BE2C (cell line): ENCODE measurements at regions not wholly inside any gene's neighbourhood (a gene's known extent, or its start where the extent isn't known, plus 50 kb on each side); places are given as distances from the start of the nearest gene placed in this dataset.

Source experiments
- DNase-seq: peaks from one replicate; pipeline ENCODE4 v3.0.0-alpha.2; 2020
- H3K27me3 ChIP-seq: fragments of 250-450 bp; sonication (Bioruptor Pico); 2 replicates; pipeline ENCODE4 v1.5.1; 2020; ENCODE audit warnings: mild to moderate bottlenecking
- H3K36me3 ChIP-seq: fragments of 250-450 bp; sonication (Bioruptor Pico); 2 replicates; pipeline ENCODE4 v1.5.1; 2020; ENCODE audit warnings: mild to moderate bottlenecking
- H3K4me1 ChIP-seq: fragments of 250-450 bp; sonication (Bioruptor Pico); 2 replicates; pipeline ENCODE4 v1.5.1; 2020
- H3K4me3 ChIP-seq: 2 replicates; pipeline ENCODE4 v1.5.1; 2011; ENCODE audit warnings: low read depth, low read length
- H3K9me3 ChIP-seq: fragments of 250-450 bp; sonication (Bioruptor Pico); 2 replicates; pipeline ENCODE4 v1.5.1; 2020
- TF ChIP-seq, protein P1 (sequence below): IDR thresholded peaks from 2 replicates; pipeline ENCODE4 v1.5.1; 2012; ENCODE audit warnings: mild to moderate bottlenecking, low read depth, low read length

DNA sequence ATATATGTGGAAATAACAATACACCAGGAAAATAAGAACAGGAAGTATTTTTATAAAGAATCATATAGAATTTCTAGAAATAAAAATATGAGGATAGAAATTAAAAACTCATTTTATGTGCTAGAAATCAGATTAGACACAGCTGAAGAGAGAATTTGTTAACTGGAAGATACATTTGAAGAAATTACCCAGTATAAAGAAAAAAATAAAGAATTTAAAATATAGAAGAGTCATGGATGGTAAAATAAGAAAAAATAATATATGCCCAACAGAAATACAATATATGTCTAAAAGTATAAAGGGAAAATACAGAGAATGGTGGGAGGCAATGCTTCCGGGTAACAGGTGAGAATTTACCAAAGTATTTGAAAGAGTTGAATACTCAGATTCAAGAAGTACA is 539.9 kb downstream of the NR4A2 start:
- Histone ChIP-seq H3K4me1 (no peaks in the 10 kb centered on the region), H3K4me3 (no peak overlapping the region), H3K27me3 (no peaks in the 10 kb centered on the region), H3K36me3 (no peaks in the 10 kb centered on the region), H3K9me3 (no peaks in the 10 kb centered on the region)
- DNase-seq = no peak
- TF ChIP-seq, protein P1, sequence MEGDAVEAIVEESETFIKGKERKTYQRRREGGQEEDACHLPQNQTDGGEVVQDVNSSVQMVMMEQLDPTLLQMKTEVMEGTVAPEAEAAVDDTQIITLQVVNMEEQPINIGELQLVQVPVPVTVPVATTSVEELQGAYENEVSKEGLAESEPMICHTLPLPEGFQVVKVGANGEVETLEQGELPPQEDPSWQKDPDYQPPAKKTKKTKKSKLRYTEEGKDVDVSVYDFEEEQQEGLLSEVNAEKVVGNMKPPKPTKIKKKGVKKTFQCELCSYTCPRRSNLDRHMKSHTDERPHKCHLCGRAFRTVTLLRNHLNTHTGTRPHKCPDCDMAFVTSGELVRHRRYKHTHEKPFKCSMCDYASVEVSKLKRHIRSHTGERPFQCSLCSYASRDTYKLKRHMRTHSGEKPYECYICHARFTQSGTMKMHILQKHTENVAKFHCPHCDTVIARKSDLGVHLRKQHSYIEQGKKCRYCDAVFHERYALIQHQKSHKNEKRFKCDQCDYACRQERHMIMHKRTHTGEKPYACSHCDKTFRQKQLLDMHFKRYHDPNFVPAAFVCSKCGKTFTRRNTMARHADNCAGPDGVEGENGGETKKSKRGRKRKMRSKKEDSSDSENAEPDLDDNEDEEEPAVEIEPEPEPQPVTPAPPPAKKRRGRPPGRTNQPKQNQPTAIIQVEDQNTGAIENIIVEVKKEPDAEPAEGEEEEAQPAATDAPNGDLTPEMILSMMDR = no peak

DNA sequence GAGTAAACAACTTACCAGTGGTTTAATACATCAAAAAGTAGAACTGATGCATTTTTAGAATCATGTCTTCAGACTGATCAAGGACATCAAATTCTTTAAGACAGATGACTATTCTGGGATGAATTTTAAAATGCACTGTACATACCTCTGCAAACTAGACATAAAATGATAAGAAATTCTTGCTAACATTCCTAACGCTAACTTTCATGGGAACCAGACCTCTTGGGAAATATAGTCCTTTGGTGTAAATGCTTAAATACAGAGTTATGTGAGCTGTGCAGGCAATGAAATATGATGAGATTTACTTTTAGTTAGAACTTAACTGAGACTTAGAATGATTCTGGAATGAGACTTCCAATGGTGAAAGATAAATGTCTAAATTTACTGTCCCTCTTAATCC is 562.0 kb downstream of the NR4A2 start:
- TF ChIP-seq, protein P1 = no peak
- Histone ChIP-seq H3K4me3 (no peak overlapping the region), H3K4me1 (no peaks in the 10 kb centered on the region), H3K27me3 (no peaks in the 10 kb centered on the region), H3K36me3 (no peaks in the 10 kb centered on the region), H3K9me3 (no peaks in the 10 kb centered on the region)
- no peak for DNase-seq

DNA sequence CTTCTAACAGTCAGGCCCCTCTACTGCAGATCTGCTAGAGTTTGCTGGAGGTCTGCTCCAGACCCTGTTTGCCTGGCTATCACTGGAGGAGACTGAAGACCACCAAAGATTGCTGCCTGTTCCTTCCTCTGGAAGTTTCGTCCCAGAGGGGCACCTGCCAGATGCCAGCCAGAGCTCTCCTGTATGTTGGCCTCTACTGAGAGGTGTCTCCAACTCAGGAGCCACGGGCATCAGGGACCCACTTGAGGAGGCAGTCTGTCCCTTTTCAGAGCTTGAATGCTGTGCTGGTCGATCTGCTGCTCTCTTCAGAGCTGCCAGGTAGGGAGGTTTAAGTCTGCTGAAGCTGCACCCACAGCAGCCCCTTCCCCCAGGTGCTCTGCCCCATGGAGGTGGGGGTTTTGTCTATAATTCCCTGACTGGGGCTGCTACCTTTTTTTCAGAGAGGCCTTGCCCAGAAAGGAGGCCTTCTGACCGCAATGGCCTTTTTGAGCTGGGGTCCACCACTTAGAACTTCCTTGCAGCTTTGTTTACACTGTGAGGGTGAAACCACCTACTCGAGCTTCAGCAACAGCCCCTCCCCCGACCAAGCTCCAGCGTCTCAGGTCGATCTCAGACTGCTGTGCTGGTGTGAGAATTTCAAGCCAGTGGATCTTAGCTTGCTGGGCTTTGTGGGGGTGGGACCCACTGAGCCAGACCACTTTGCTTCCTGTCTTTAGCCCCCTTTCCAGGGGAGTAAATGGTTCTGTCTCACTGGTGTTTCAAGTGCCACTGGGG is 566.0 kb downstream of the NR4A2 start:
- H3K27me3 ChIP-seq = no peaks in the 10 kb centered on the region
- H3K36me3 ChIP-seq = no peaks in the 10 kb centered on the region
- H3K9me3 ChIP-seq = no peaks in the 10 kb centered on the region
- TF ChIP-seq, protein P1 = no peak
- no peaks in the 10 kb centered on the region for H3K4me1 ChIP-seq
- no peak for DNase-seq
- no peak overlapping the region for H3K4me3 ChIP-seq

DNA sequence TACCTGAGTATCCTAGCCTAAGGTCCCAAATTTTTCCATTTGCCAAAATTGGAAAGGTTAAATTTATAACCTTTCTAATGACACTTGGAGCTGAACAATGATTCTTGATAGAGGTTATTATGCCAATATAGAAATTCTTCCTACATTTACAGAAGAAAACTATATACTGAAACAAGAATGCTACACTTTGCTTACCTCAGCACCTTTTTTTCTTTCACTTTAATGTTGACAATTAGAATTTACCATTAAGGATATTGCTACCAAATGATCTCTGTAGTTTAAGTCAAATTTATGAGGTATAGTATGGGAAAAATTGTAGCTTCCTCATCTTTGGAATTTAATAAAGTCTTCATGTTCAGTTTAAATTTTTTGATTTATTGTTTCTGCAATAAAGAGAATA is 577.0 kb downstream of the NR4A2 start:
- Histone ChIP-seq H3K36me3 (no peaks in the 10 kb centered on the region), H3K4me1 (no peaks in the 10 kb centered on the region), H3K9me3 (no peaks in the 10 kb centered on the region), H3K27me3 (no peaks in the 10 kb centered on the region), H3K4me3 (no peak overlapping the region)
- DNase-seq = no peak
- TF ChIP-seq, protein P1 = no peak

DNA sequence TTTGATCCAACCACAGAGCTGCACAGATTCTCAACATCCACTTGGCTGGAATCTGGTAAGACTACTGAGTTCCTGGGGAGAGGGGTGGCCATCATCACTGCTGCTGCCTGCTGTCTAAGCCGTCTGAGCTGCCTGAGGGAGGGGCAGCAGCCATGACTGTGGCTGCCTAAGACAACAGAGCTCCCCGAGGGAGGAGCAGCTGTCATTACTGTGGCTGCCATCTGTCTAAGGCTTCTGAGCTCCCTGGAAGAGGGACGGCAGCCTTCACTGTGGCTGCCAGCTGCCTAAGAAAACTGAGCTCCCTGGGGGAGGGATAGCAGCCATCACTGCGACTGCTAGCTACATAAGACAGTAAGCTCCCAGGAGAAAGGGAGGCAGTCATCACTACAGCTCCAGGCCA is 584.4 kb downstream of the NR4A2 start:
- no peak for DNase-seq
- H3K36me3 ChIP-seq = no peaks in the 10 kb centered on the region
- H3K27me3 ChIP-seq = no peaks in the 10 kb centered on the region
- TF ChIP-seq, protein P1 = no peak
- no peaks in the 10 kb centered on the region for H3K4me1 ChIP-seq
- H3K4me3 ChIP-seq = no peak overlapping the region
- H3K9me3 ChIP-seq = no peaks in the 10 kb centered on the region

DNA sequence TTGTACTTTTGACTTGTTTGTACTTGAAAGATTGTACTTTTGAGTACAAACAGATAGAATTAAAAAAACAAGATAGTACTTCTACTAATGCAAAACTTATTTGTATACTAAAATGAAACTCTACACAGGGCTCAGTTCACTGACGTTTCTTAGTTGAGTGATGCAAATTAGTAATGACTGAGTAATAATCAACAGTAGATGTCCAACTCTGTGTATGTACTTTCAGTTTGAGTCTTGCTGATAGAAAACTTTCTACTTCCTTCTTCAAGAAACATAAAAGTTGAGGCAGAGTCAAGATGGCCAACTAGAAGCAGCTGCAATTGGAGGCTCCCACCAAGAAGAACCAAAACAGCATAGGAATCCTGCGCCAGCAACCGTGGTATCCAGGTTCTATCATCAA is 585.0 kb downstream of the NR4A2 start:
- Histone ChIP-seq H3K27me3 (no peaks in the 10 kb centered on the region), H3K4me3 (no peak overlapping the region), H3K36me3 (no peaks in the 10 kb centered on the region), H3K9me3 (no peaks in the 10 kb centered on the region), H3K4me1 (no peaks in the 10 kb centered on the region)
- TF ChIP-seq, protein P1 = no peak
- DNase-seq = no peak
